Smooth muscle cell (in vitro differentiated cells): ENCODE measurements at regions not wholly inside any gene's neighbourhood (a gene's known extent, or its start where the extent isn't known, plus 50 kb on each side); places are given as distances from the start of the nearest gene placed in this dataset.

ENCODE experiments used
- DNase-seq: peaks from one replicate; lab custom pipeline; 2025; ENCODE audit not compliant: unreplicated experiment; lab: John Stamatoyannopoulos, UW
- H2AFZ ChIP-seq: fragments of 200-600 bp; sonication (generic); 2 replicates; pipeline ENCODE4 v1.6.0; 2016; ENCODE audit warnings: antibody characterized with exemption, low read depth, mild to moderate bottlenecking
- H3F3A ChIP-seq: fragments of 200-600 bp; sonication (generic); 2 replicates; pipeline ENCODE4 v1.6.0; 2017; ENCODE audit warnings: antibody characterized with exemption, low read depth
- H3K27ac ChIP-seq: fragments of 200-600 bp; sonication (generic); 2 replicates; pipeline ENCODE4 v1.5.1; 2016; ENCODE audit warnings: low read depth, mild to moderate bottlenecking
- H3K27me3 ChIP-seq: fragments of 200-600 bp; sonication (generic); 2 replicates; pipeline ENCODE4 v1.6.1; 2016; ENCODE audit warnings: low read depth, mild to moderate bottlenecking
- H3K36me3 ChIP-seq: fragments of 200-600 bp; sonication (generic); 2 replicates; pipeline ENCODE4 v1.5.1; 2016; ENCODE audit warnings: low read depth
- H3K4me1 ChIP-seq: fragments of 200-600 bp; sonication (generic); 2 replicates; pipeline ENCODE4 v1.5.1; 2016; ENCODE audit warnings: low read depth
- H3K4me2 ChIP-seq: fragments of 200-600 bp; sonication (generic); 2 replicates; pipeline ENCODE4 v1.6.0; 2016; ENCODE audit warnings: mild to moderate bottlenecking
- H3K4me3 ChIP-seq: fragments of 200-600 bp; sonication (generic); 2 replicates; pipeline ENCODE4 v1.5.1; 2016; ENCODE audit warnings: mild to moderate bottlenecking
- H3K79me2 ChIP-seq: fragments of 200-600 bp; sonication (generic); 2 replicates; pipeline ENCODE4 v1.6.0; 2016; ENCODE audit warnings: low read depth, mild to moderate bottlenecking
- H3K9ac ChIP-seq: fragments of 200-600 bp; sonication (generic); 2 replicates; pipeline ENCODE4 v1.6.0; 2016; ENCODE audit warnings: low read depth
- H3K9me3 ChIP-seq: fragments of 200-600 bp; sonication (generic); replicated peaks from 2 replicates; pipeline ENCODE4 v1.5.1; 2016; ENCODE audit warnings: low read depth
- H4K20me1 ChIP-seq: fragments of 200-600 bp; sonication (generic); 2 replicates; pipeline ENCODE4 v1.6.0; 2016; ENCODE audit warnings: low read depth
- CTCF ChIP-seq: fragments of 200-600 bp; sonication (generic); IDR thresholded peaks from 2 replicates; pipeline ENCODE4 v1.5.1; 2017; ENCODE audit warnings: borderline replicate concordance, mild to moderate bottlenecking, antibody characterized with exemption; ENCODE audit not compliant: insufficient read depth, poor library complexity, severe bottlenecking
- WGBS: methylation state at CpG from one replicate; pipeline ENCODE4 v1.1.7; 2016; ENCODE audit warnings: low lambda C conversion rate; 5-methylcytosine and 5-hydroxymethylcytosine counted together

DNA sequence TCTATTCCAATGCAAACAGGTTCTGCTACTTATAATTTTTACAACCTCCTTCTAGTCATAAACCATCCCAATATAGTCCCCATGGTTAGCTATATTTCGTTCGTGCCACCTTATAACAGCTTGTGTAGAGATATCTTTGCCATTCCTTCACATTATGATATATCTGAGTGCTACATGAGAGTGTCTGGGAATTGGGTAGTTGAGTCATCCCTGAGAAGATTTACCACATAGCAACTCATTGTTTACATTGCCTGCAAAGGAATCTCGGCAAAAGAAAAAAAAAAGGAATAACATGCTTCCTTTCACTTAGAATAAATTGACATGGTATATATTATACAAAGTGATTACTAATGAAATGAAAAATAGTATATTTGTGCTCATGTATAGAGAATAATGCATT is 86.0 kb upstream of the VGLL3 start:
- H3K9ac ChIP-seq: peak overlapping the region; percentile 62
- H3K4me2 ChIP-seq: peak overlapping the region; percentile 67
- H3K4me3 ChIP-seq: no peak overlapping the region

DNA sequence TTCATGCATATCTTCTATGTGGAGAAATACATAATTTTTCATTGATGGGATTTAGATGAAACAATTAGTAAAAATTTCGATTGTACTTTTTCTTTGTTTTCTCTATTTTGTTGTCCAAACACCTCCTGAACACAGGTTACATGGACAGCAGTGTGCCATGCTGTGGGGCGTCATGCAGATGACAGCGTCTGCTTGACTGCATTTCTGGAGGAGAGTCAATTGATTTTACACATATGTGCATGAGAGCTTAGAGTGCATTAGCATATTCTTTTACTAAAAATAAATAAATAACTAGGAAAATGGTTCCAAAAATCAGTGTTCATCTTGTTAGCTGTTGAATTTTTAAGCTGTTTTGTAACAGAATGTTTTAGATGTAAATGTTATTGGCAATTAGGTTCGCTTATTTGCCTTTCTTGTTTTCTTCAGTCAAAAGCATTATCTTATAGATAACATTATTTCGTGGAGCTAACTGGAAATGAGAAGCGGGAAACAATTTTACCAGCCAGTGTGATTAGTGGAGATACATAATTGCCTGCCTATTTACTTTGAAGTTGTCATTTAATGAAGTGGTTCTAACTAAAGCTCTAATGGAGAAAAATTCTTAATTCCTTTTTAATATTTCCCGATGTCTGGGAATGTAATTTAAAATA is 82.7 kb upstream of the VGLL3 start:
- DNase-seq: no peak
- Histone ChIP-seq H3K9ac (no peak overlapping the region), H3K4me1 (no peaks in the 10 kb centered on the region), H3K27me3 (no peaks in the 10 kb centered on the region), H2AFZ (no peak overlapping the region), H3K9me3 (no peaks in the 10 kb centered on the region), H3K79me2 (no peaks in the 10 kb centered on the region), H3F3A (no peaks in the 10 kb centered on the region), H3K36me3 (no peaks in the 10 kb centered on the region), H3K27ac (no peak overlapping the region), H3K4me2 (no peak overlapping the region), H3K4me3 (no peak overlapping the region), H4K20me1 (no peaks in the 10 kb centered on the region)
- 73% methylated on average over 7 of the region's 7 CpGs for WGBS
- no peak for TF ChIP-seq CTCF

More for the DNA sequence above, 86.0 kb upstream of the VGLL3 start:
- H3K4me1 ChIP-seq: no peaks in the 10 kb centered on the region
- H3K36me3 ChIP-seq: no peaks in the 10 kb centered on the region
- TF ChIP-seq CTCF: no peak
- H2AFZ ChIP-seq: no peak overlapping the region
- no peaks in the 10 kb centered on the region for H3F3A ChIP-seq
- H3K27ac ChIP-seq: peak overlapping the region; percentile 68
- no peaks in the 10 kb centered on the region for H4K20me1 ChIP-seq
- H3K27me3 ChIP-seq: no peaks in the 10 kb centered on the region
- H3K9me3 ChIP-seq: no peaks in the 10 kb centered on the region
- 21% methylated on average over 3 of the region's 3 CpGs for WGBS
- H3K79me2 ChIP-seq: no peaks in the 10 kb centered on the region
- no peak for DNase-seq

DNA sequence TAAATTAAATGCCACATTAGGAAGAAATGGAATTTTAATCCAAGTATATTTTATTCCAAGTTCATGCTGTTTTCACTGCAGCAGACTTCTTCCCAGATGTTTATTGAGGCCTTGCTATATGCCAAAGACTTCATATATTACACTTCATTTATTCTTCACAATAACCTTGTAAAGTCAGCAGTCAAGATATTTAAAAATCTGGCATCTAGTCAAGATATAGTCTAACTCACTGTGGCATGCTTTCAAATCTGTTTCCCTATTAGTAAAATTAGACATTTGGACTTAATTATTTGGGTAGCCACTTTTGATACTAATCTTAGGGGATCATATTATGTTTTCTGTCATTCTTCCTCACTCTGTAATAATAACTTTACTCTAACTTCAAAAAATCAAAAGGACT is 81.5 kb upstream of the VGLL3 start:
- TF ChIP-seq CTCF: no peak

GRCh38 chr3:87069971-87070370 is 79.0 kb upstream of the VGLL3 start:
- Histone ChIP-seq H3F3A (no peaks in the 10 kb centered on the region), H3K9me3 (no peaks in the 10 kb centered on the region), H3K27ac (no peak overlapping the region), H3K4me3 (no peak overlapping the region), H2AFZ (no peak overlapping the region), H3K27me3 (no peaks in the 10 kb centered on the region), H3K79me2 (no peaks in the 10 kb centered on the region), H3K36me3 (no peaks in the 10 kb centered on the region), H3K9ac (no peak overlapping the region), H3K4me2 (no peak overlapping the region), H3K4me1 (no peaks in the 10 kb centered on the region), H4K20me1 (no peaks in the 10 kb centered on the region)
- no peak for DNase-seq
- no peak for TF ChIP-seq CTCF
- 52% methylated on average over 6 of the region's 6 CpGs for WGBS

More for the DNA sequence above, 81.5 kb upstream of the VGLL3 start:
- Histone ChIP-seq H3K36me3 (no peaks in the 10 kb centered on the region), H4K20me1 (no peaks in the 10 kb centered on the region), H3F3A (no peaks in the 10 kb centered on the region), H3K4me3 (no peak overlapping the region), H3K27me3 (no peaks in the 10 kb centered on the region), H3K9me3 (no peaks in the 10 kb centered on the region), H3K27ac (no peak overlapping the region), H3K9ac (no peak overlapping the region), H3K4me1 (no peaks in the 10 kb centered on the region), H3K4me2 (no peak overlapping the region), H3K79me2 (no peaks in the 10 kb centered on the region), H2AFZ (no peak overlapping the region)
- no peak for DNase-seq
